Transverse colon (tissue), 4 donors: ENCODE measurements at regions not wholly inside any gene's neighbourhood (a gene's known extent, or its start where the extent isn't known, plus 50 kb on each side); places are given as distances from the start of the nearest gene placed in this dataset.

ENCODE experiments used
- CTCF ChIP-seq, 5 experiments: fragments of 200-600 bp in 3 of 5; fragments of 450-650 bp in 2 of 5; sonication (generic) in 3 of 5; IDR thresholded peaks; 1 replicate in 2 of 5; 2 replicates in 3 of 5; pipeline ENCODE4 v1.5.1; 2016 to 2017; ENCODE audit warnings: antibody characterized with exemption in 5 of 5, inconsistent platforms in 3 of 5, mild to moderate bottlenecking in 2 of 5, moderate library complexity in 1 of 5
- EP300 ChIP-seq: sonication (generic); formaldehyde crosslinking; IDR thresholded peaks from one replicate; pipeline ENCODE4 v1.6.1; 2017; ENCODE audit warnings: antibody characterized with exemption, low read depth
- POLR2A ChIP-seq: fragments of 450-650 bp; IDR thresholded peaks from one replicate; pipeline ENCODE4 v1.6.1; 2016; ENCODE audit warnings: antibody characterized with exemption, mild to moderate bottlenecking, moderate library complexity
- POLR2AphosphoS5 ChIP-seq, 3 donors: sonication (generic); formaldehyde crosslinking; IDR thresholded peaks; one replicate each; pipeline ENCODE4 v1.6.1; 2016; ENCODE audit warnings: antibody characterized with exemption in 3 of 3

GRCh38 chr5:84715686-84716085, 331.0 kb upstream of the EDIL3 start:
- TF ChIP-seq POLR2A (no peak), CTCF (IDR thresholded peaks at IDR 0.05) (no peak), POLR2AphosphoS5 (IDR thresholded peaks at IDR 0.05) (no peak), EP300 (no peak)
